B cell (primary cell): ENCODE measurements at regions not wholly inside any gene's neighbourhood (a gene's known extent, or its start where the extent isn't known, plus 50 kb on each side); places are given as distances from the start of the nearest gene placed in this dataset.

Experiments
- ATAC-seq: fragments of 200-7000 bp; cut with Tn5 transposase; one replicate; pipeline ENCODE4 v1.10.0; 2021; ENCODE audit warnings: low read depth, mild to moderate bottlenecking, moderate number of reproducible peaks, moderate library complexity
- CTCF ChIA-PET: fragments of 350-600 bp; sonication (Branson Sonifier 250); formaldehyde crosslinking; loops from one replicate; lab custom pipeline; 2021; ENCODE audit warnings: antibody characterized with exemption, inconsistent platforms; lab: Charles Lee
- POLR2A ChIA-PET: fragments of 350-600 bp; sonication (Branson Sonifier 250); formaldehyde crosslinking; loops from one replicate; lab custom pipeline; 2021; ENCODE audit warnings: antibody characterized with exemption; lab: Charles Lee
- DNase-seq: peaks from one replicate; pipeline ENCODE4 v3.0.0; 2013
- H2AFZ ChIP-seq: 2 replicates; pipeline ENCODE4 v1.6.1; 2012; ENCODE audit warnings: mild to moderate bottlenecking, low read depth, low read length; ENCODE audit not compliant: insufficient read depth, poor library complexity, severe bottlenecking
- H3K27ac ChIP-seq, 2 donors: 1 replicate in 1 of 2; 2 replicates in 1 of 2; pipeline ENCODE4 v1.5.1; 2012 to 2013; ENCODE audit warnings: low read length in 2 of 2, mild to moderate bottlenecking in 2 of 2, moderate library complexity in 1 of 2
- H3K27me3 ChIP-seq, 4 experiments: fragments of 200-600 bp in 1 of 4; sonication (generic) in 1 of 4; replicated peaks in 1 of 4; 1 replicate in 2 of 4; 2 replicates in 2 of 4; pipeline versions ENCODE4 v1.6.1 to v1.7.0; 2013 to 2016; ENCODE audit warnings: low read length in 3 of 4, mild to moderate bottlenecking in 2 of 4, mixed read lengths in 1 of 4, moderate library complexity in 1 of 4; ENCODE audit not compliant: insufficient read depth in 4 of 4, control insufficient read depth in 3 of 4; ENCODE audit errors: control extremely low read depth in 1 of 4
- H3K36me3 ChIP-seq, 2 experiments: replicated peaks in 1 of 2; 1 replicate in 1 of 2; 2 replicates in 1 of 2; pipeline versions ENCODE4 v1.6.1 to v1.7.1; 2013; ENCODE audit warnings: low read length in 1 of 2; ENCODE audit not compliant: insufficient read depth in 2 of 2, control insufficient read depth in 1 of 2; ENCODE audit errors: control extremely low read depth in 1 of 2, extremely low read depth in 1 of 2
- H3K4me1 ChIP-seq, 2 donors: fragments of 200-600 bp in 1 of 2; sonication (generic) in 1 of 2; 1 replicate in 1 of 2; 2 replicates in 1 of 2; pipeline versions ENCODE4 v1.5.1 to v1.6.1; 2013 to 2017; ENCODE audit warnings: low read length in 2 of 2; ENCODE audit not compliant: control insufficient read depth in 2 of 2, insufficient read depth in 2 of 2
- H3K4me2 ChIP-seq: replicated peaks from 2 replicates; pipeline ENCODE3; 2012; ENCODE audit warnings: mild to moderate bottlenecking, low read depth, low read length; ENCODE audit not compliant: poor library complexity, severe bottlenecking
- H3K4me3 ChIP-seq, 5 experiments: fragments of 200-600 bp in 1 of 5; sonication (generic) in 1 of 5; 1 replicate in 3 of 5; 2 replicates in 2 of 5; pipeline versions ENCODE4 v1.5.1 to v1.7.0; 2011 to 2016; ENCODE audit warnings: low read length in 4 of 5, mild to moderate bottlenecking in 4 of 5, low read depth in 2 of 5, control low read depth in 1 of 5, moderate library complexity in 1 of 5; ENCODE audit not compliant: insufficient read depth in 1 of 5; ENCODE audit errors: control extremely low read depth in 1 of 5, extremely low read depth in 1 of 5
- H3K79me2 ChIP-seq: fragments of 200-600 bp; sonication (generic); one replicate; pipeline ENCODE4 v1.6.0; 2016; ENCODE audit warnings: low read length; ENCODE audit not compliant: control insufficient read depth, insufficient read depth
- H3K9ac ChIP-seq: fragments of 200-600 bp; sonication (generic); 2 replicates; pipeline ENCODE4 v1.6.1; 2017; ENCODE audit warnings: mild to moderate bottlenecking, low read length, moderate library complexity
- H3K9me3 ChIP-seq, 3 donors: one replicate each; pipeline versions ENCODE4 v1.6.1 to v1.7.1; 2013; ENCODE audit warnings: low read length in 2 of 3; ENCODE audit not compliant: control insufficient read depth in 2 of 3, insufficient read depth in 1 of 3; ENCODE audit errors: control extremely low read depth in 1 of 3
- H4K20me1 ChIP-seq: 2 replicates; pipeline ENCODE4 v1.6.0; 2012; ENCODE audit warnings: mild to moderate bottlenecking, low read length; ENCODE audit not compliant: insufficient read depth, control insufficient read depth, poor library complexity, severe bottlenecking
- H3K27ac Mint-ChIP-seq: one replicate; pipeline ENCODE4 v1.8.0; 2021; ENCODE audit warnings: mixed read lengths
- H3K27me3 Mint-ChIP-seq: one replicate; pipeline ENCODE4 v1.8.0; 2021; ENCODE audit warnings: mixed read lengths
- H3K4me1 Mint-ChIP-seq: one replicate; pipeline ENCODE4 v1.8.0; 2021; ENCODE audit warnings: mixed read lengths
- H3K4me3 Mint-ChIP-seq: one replicate; pipeline ENCODE4 v1.8.0; 2021; ENCODE audit warnings: mixed read lengths
- H3K9me3 Mint-ChIP-seq: one replicate; pipeline ENCODE4 v1.8.0; 2022; ENCODE audit warnings: mixed read lengths; ENCODE audit not compliant: insufficient read depth
- EZH2 ChIP-seq: IDR thresholded peaks from 2 replicates; pipeline ENCODE4 v1.6.1; 2012; ENCODE audit warnings: borderline replicate concordance, low read depth, mild to moderate bottlenecking, moderate library complexity, low read length; ENCODE audit not compliant: insufficient read depth, poor library complexity, severe bottlenecking
- WGBS: methylation state at CpG from one replicate; pipeline ENCODE4 v1.1.5; 2013; ENCODE audit warnings: missing lambda C conversion rate; ENCODE audit not compliant: insufficient coverage; 5-methylcytosine and 5-hydroxymethylcytosine counted together
- intact Hi-C: fragments of 100-400 bp; cut with micrococcal nuclease; formaldehyde crosslinking; loops from one replicate; pipeline ENCODE4 v1.10.0; 2022
- TF ChIP-seq, protein P1 (sequence below): fragments of 200-600 bp; IDR thresholded peaks from one replicate; pipeline ENCODE4 v1.8.0; 2022; ENCODE audit warnings: antibody characterized with exemption, mild to moderate bottlenecking

- Histone ChIP-seq H3K9ac (no peak overlapping the region), H3K27ac (no peak overlapping the region), H4K20me1 (no peaks in the 10 kb centered on the region), H3K4me2 (no peak overlapping the region), H3K9me3 (no peaks in the 10 kb centered on the region), H3K36me3 (no peaks in the 10 kb centered on the region), H3K27me3 (no peaks in the 10 kb centered on the region), H3K4me1 (no peaks in the 10 kb centered on the region), H3K4me3 (no peak overlapping the region), H3K79me2 (no peaks in the 10 kb centered on the region), H2AFZ (no peak overlapping the region)
- no peaks in the 10 kb centered on the region for H3K9me3 Mint-ChIP-seq
- no peak for TF ChIP-seq EZH2
- TF ChIP-seq, protein P1, sequence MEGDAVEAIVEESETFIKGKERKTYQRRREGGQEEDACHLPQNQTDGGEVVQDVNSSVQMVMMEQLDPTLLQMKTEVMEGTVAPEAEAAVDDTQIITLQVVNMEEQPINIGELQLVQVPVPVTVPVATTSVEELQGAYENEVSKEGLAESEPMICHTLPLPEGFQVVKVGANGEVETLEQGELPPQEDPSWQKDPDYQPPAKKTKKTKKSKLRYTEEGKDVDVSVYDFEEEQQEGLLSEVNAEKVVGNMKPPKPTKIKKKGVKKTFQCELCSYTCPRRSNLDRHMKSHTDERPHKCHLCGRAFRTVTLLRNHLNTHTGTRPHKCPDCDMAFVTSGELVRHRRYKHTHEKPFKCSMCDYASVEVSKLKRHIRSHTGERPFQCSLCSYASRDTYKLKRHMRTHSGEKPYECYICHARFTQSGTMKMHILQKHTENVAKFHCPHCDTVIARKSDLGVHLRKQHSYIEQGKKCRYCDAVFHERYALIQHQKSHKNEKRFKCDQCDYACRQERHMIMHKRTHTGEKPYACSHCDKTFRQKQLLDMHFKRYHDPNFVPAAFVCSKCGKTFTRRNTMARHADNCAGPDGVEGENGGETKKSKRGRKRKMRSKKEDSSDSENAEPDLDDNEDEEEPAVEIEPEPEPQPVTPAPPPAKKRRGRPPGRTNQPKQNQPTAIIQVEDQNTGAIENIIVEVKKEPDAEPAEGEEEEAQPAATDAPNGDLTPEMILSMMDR, result no peak
- POLR2A ChIA-PET, result no interaction called here
- no peaks in the 10 kb centered on the region for H3K27me3 Mint-ChIP-seq
- H3K4me1 Mint-ChIP-seq, result no peaks in the 10 kb centered on the region
- ATAC-seq, result no peak
- WGBS, result no CpG with 5 or more reads among the region's 4 CpGs
- no peak overlapping the region for H3K27ac Mint-ChIP-seq
- H3K4me3 Mint-ChIP-seq, result no peak overlapping the region
- CTCF ChIA-PET, result no interaction called here
- intact Hi-C loops, result no loop called here
- DNase-seq, result no peak
Observed at GRCh38 chr12:88758176-88758575, 177.9 kb upstream of the KITLG start.

DNA sequence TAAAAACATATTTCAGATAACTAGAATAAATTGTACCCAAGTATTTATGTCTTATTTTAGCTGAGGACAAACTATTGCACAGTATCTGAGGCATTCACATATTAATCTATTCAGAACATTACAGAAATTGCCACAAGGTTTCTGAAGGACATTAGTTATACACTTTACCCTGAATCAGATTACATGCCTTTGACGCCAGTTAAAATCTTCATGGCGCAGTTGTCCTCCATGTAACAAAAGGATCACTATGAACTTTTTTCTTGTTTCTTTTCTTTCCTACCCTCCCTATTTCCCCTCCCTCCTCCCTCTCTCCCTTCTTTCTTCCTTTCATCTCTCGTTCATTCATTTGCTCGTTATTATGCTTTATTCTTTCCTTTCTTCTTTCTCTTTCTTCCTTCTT is 176.6 kb upstream of the KITLG start:
- POLR2A ChIA-PET, result no interaction called here
- CTCF ChIA-PET, result no interaction called here
- H4K20me1 ChIP-seq, result no peaks in the 10 kb centered on the region
- TF ChIP-seq, protein P1, result no peak
- no peak for TF ChIP-seq EZH2
- no peak overlapping the region for H3K27ac ChIP-seq
- no peaks in the 10 kb centered on the region for H3K9me3 Mint-ChIP-seq
- H3K4me3 ChIP-seq, result no peak overlapping the region
- peaks cover 0 to 2% (median 0%) of the 10 kb centered on the region in 3 donors for H3K9me3 ChIP-seq
- H3K4me1 Mint-ChIP-seq, result no peaks in the 10 kb centered on the region
- H3K79me2 ChIP-seq, result no peaks in the 10 kb centered on the region
- H3K36me3 ChIP-seq, result no peaks in the 10 kb centered on the region
- DNase-seq (no peak), ATAC-seq (no peak)
- H3K27me3 ChIP-seq, result no peaks in the 10 kb centered on the region
- H3K27me3 Mint-ChIP-seq, result no peaks in the 10 kb centered on the region
- WGBS, result 86% methylated on average over 4 of the region's 4 CpGs
- no peak overlapping the region for H3K9ac ChIP-seq
- no peak overlapping the region for H3K4me3 Mint-ChIP-seq
- H3K27ac Mint-ChIP-seq, result no peak overlapping the region
- intact Hi-C loops, result no loop called here
- no peak overlapping the region for H3K4me2 ChIP-seq
- no peaks in the 10 kb centered on the region for H3K4me1 ChIP-seq
- H2AFZ ChIP-seq, result no peak overlapping the region
